GM23338 (cell line): ENCODE measurements at regions not wholly inside any gene's neighbourhood (a gene's known extent, or its start where the extent isn't known, plus 50 kb on each side); places are given as distances from the start of the nearest gene placed in this dataset.

Experiments used
- ATAC-seq: fragments of 200-7000 bp; cut with Tn5 transposase; 3 replicates; pipeline ENCODE4 v1.9.1; 2020
- DNase-seq: peaks from one replicate; pipeline ENCODE4 v3.0.0-alpha.2; 2015; ENCODE audit warnings: low spot score
- H2AFZ ChIP-seq: fragments of 200-600 bp; sonication (generic); 2 replicates; pipeline ENCODE4 v1.8.0; 2016; ENCODE audit warnings: antibody characterized with exemption, mild to moderate bottlenecking, moderate library complexity
- H3F3A ChIP-seq: fragments of 200-600 bp; sonication (generic); replicated peaks from 2 replicates; pipeline ENCODE4 v1.8.0; 2017; ENCODE audit warnings: antibody characterized with exemption, mixed run types, low read depth
- H3K27ac ChIP-seq: fragments of 200-600 bp; sonication (generic); 2 replicates; pipeline ENCODE4 v1.6.1; 2016; ENCODE audit warnings: low read depth
- H3K27me3 ChIP-seq: fragments of 200-600 bp; sonication (generic); 2 replicates; pipeline ENCODE4 v1.8.0; 2016; ENCODE audit warnings: mild to moderate bottlenecking, mixed run types, moderate library complexity; ENCODE audit not compliant: insufficient read depth
- H3K36me3 ChIP-seq: fragments of 200-600 bp; sonication (generic); 2 replicates; pipeline ENCODE4 v1.8.0; 2016; ENCODE audit warnings: mild to moderate bottlenecking; ENCODE audit not compliant: insufficient read depth
- H3K4me1 ChIP-seq: fragments of 200-600 bp; sonication (generic); 2 replicates; pipeline ENCODE4 v1.8.0; 2016; ENCODE audit warnings: mild to moderate bottlenecking, moderate library complexity; ENCODE audit not compliant: insufficient read depth
- H3K4me2 ChIP-seq: fragments of 200-600 bp; sonication (generic); 2 replicates; pipeline ENCODE4 v1.7.1; 2017; ENCODE audit warnings: mixed run types
- H3K4me3 ChIP-seq: fragments of 200-600 bp; sonication (generic); 2 replicates; pipeline ENCODE4 v1.6.1; 2016; ENCODE audit warnings: mixed run types
- H3K79me2 ChIP-seq: fragments of 200-600 bp; sonication (generic); replicated peaks from 2 replicates; pipeline ENCODE4 v1.8.0; 2017; ENCODE audit warnings: mild to moderate bottlenecking; ENCODE audit not compliant: insufficient read depth
- H3K9me2 ChIP-seq: fragments of 200-600 bp; sonication (generic); 2 replicates; pipeline ENCODE4 v1.8.0; 2017; ENCODE audit not compliant: insufficient read depth
- H4K20me1 ChIP-seq: fragments of 200-600 bp; sonication (generic); replicated peaks from 2 replicates; pipeline ENCODE4 v1.8.0; 2017; ENCODE audit warnings: mild to moderate bottlenecking; ENCODE audit not compliant: insufficient read depth
- H3K27ac Mint-ChIP-seq: 2 replicates; pipeline ENCODE4 v1.8.0; 2020; ENCODE audit warnings: inconsistent platforms, mild to moderate bottlenecking, moderate library complexity, mixed read lengths
- H3K27me3 Mint-ChIP-seq: 3 replicates; pipeline ENCODE4 v1.8.0; 2022; ENCODE audit warnings: low read depth, mild to moderate bottlenecking, moderate library complexity, mixed read lengths, inconsistent platforms; ENCODE audit not compliant: insufficient read depth, poor library complexity
- H3K36me3 Mint-ChIP-seq: 3 replicates; pipeline ENCODE4 v1.8.0; 2021; ENCODE audit warnings: low read depth, mild to moderate bottlenecking, inconsistent platforms, moderate library complexity, mixed read lengths
- H3K4me1 Mint-ChIP-seq: 3 replicates; pipeline ENCODE4 v1.8.0; 2020; ENCODE audit warnings: mild to moderate bottlenecking, inconsistent platforms, mixed read lengths
- H3K4me3 Mint-ChIP-seq: 3 replicates; pipeline ENCODE4 v1.8.0; 2021; ENCODE audit warnings: moderate library complexity, mild to moderate bottlenecking, inconsistent platforms, mixed read lengths
- H3K9me3 Mint-ChIP-seq: 3 replicates; pipeline ENCODE4 v1.8.0; 2020; ENCODE audit warnings: moderate library complexity, mild to moderate bottlenecking, inconsistent platforms, mixed read lengths
- JUNB ChIP-seq: IDR thresholded peaks from one replicate; pipeline ENCODE4 v1.6.1; 2016; ENCODE audit warnings: antibody characterized with exemption; ENCODE audit not compliant: unreplicated experiment
- NANOG ChIP-seq: IDR thresholded peaks from 2 replicates; pipeline ENCODE4 v1.6.1; 2016; ENCODE audit warnings: antibody characterized with exemption, borderline replicate concordance
- POLR2AphosphoS5 ChIP-seq: IDR thresholded peaks from 2 replicates; pipeline ENCODE4 v1.6.1; 2016; ENCODE audit warnings: antibody characterized with exemption, low read depth
- REST ChIP-seq: IDR thresholded peaks from one replicate; pipeline ENCODE4 v1.6.1; 2018; ENCODE audit warnings: antibody characterized with exemption; ENCODE audit not compliant: unreplicated experiment
- STAT1 ChIP-seq: IDR thresholded peaks from one replicate; pipeline ENCODE4 v1.6.1; 2016; ENCODE audit warnings: antibody characterized with exemption; ENCODE audit not compliant: unreplicated experiment
- ZNF114 ChIP-seq: fragments of 250-450 bp; sonication (Bioruptor Pico); IDR thresholded peaks from 2 replicates; pipeline ENCODE4 v1.5.0; 2020; ENCODE audit warnings: mild to moderate bottlenecking, moderate library complexity
- ZNF331 ChIP-seq: fragments of 250-450 bp; sonication (Bioruptor Pico); IDR thresholded peaks from 2 replicates; pipeline ENCODE4 v1.5.0; 2020; ENCODE audit warnings: low read depth, mild to moderate bottlenecking, moderate library complexity
- ZNF462 ChIP-seq: fragments of 250-450 bp; sonication (Bioruptor Pico); IDR thresholded peaks from 2 replicates; pipeline ENCODE4 v1.5.0; 2020; ENCODE audit warnings: mild to moderate bottlenecking, moderate library complexity

GRCh38 chr6:134863763-134864510 lies 86.0 kb downstream of the ALDH8A1 start:
- Mint-ChIP-seq H3K36me3 (no peaks in the 10 kb centered on the region), H3K27me3 (peaks cover 2% of the 10 kb centered on the region), H3K4me1 (no peaks in the 10 kb centered on the region), H3K27ac (no peak overlapping the region), H3K9me3 (no peaks in the 10 kb centered on the region), H3K4me3 (no peak overlapping the region)
- H3K79me2 ChIP-seq: no peaks in the 10 kb centered on the region
- H3K27me3 ChIP-seq: no peaks in the 10 kb centered on the region
- H2AFZ ChIP-seq: no peak overlapping the region
- no peak overlapping the region for H3K4me2 ChIP-seq
- H4K20me1 ChIP-seq: no peaks in the 10 kb centered on the region
- no peak overlapping the region for H3K4me3 ChIP-seq
- no peak overlapping the region for H3K27ac ChIP-seq
- no peaks in the 10 kb centered on the region for H3F3A ChIP-seq
- no peaks in the 10 kb centered on the region for H3K9me2 ChIP-seq
- DNase-seq (no peak), ATAC-seq (no peak)
- H3K4me1 ChIP-seq: no peaks in the 10 kb centered on the region
- TF ChIP-seq NANOG (no peak), REST (no peak), ZNF331 (no peak)
- H3K36me3 ChIP-seq: no peaks in the 10 kb centered on the region

- H2AFZ ChIP-seq: no peak overlapping the region
- ATAC-seq: no peak
- H3K27me3 ChIP-seq: no peaks in the 10 kb centered on the region
- H3K4me1 ChIP-seq: peaks cover 10% of the 10 kb centered on the region; the same call in 1 of the 2 replicates
- Mint-ChIP-seq H3K27me3 (peaks cover 3% of the 10 kb centered on the region), H3K4me3 (no peak overlapping the region), H3K9me3 (no peaks in the 10 kb centered on the region), H3K27ac (no peak overlapping the region), H3K36me3 (no peaks in the 10 kb centered on the region), H3K4me1 (peaks cover 16% of the 10 kb centered on the region)
- no peaks in the 10 kb centered on the region for H3K9me2 ChIP-seq
- no peak overlapping the region for H3K4me3 ChIP-seq
- no peaks in the 10 kb centered on the region for H3F3A ChIP-seq
- no peak overlapping the region for H3K27ac ChIP-seq
- no peak for DNase-seq
- H3K36me3 ChIP-seq: no peaks in the 10 kb centered on the region
- no peaks in the 10 kb centered on the region for H3K79me2 ChIP-seq
- H4K20me1 ChIP-seq: no peaks in the 10 kb centered on the region
- H3K4me2 ChIP-seq: no peak overlapping the region
- TF ChIP-seq ZNF462 (CRISPR knock-in tag) (no peak), POLR2AphosphoS5 (no peak), STAT1 (no peak), REST (no peak), JUNB (no peak), ZNF331 (no peak), ZNF114 (no peak), NANOG (no peak)
These were observed 95.5 kb downstream of the ALDH8A1 start for GRCh38 chr6:134854366-134854765.
